BJ (cell line): ENCODE measurements at regions not wholly inside any gene's neighbourhood (a gene's known extent, or its start where the extent isn't known, plus 50 kb on each side); places are given as distances from the start of the nearest gene placed in this dataset.

Experiments
- CTCF ChIA-PET: fragments of 350-600 bp; formaldehyde crosslinking; extraction: SDS; loops from one replicate; lab custom pipeline; 2021; ENCODE audit warnings: antibody characterized with exemption, inconsistent platforms; lab: Yijun Ruan, JAX
- POLR2A ChIA-PET: fragments of 300-600 bp; sonication (Branson Sonifier 250); formaldehyde crosslinking; extraction: SDS; loops from one replicate; lab custom pipeline; 2021; ENCODE audit warnings: antibody characterized with exemption; lab: Charles Lee
- DNase-seq: peaks from one replicate; pipeline ENCODE4 v3.0.0-alpha.2; 2011; ENCODE audit warnings: low read depth
- H3K27me3 ChIP-seq: 2 replicates; pipeline ENCODE4 v1.6.0; 2011; ENCODE audit warnings: low read length; ENCODE audit not compliant: control insufficient read depth, insufficient read depth
- H3K36me3 ChIP-seq: 2 replicates; pipeline ENCODE4 v1.5.1; 2011; ENCODE audit warnings: low read length; ENCODE audit not compliant: control insufficient read depth, insufficient read depth
- H3K4me3 ChIP-seq: 2 replicates; pipeline ENCODE4 v1.5.1; 2011; ENCODE audit warnings: low read depth, mild to moderate bottlenecking, control low read depth, low read length
- TF ChIP-seq, protein P1 (sequence below): IDR thresholded peaks from 2 replicates; pipeline ENCODE4 v1.5.1; 2011; ENCODE audit warnings: low read depth, mild to moderate bottlenecking, control low read depth, inconsistent platforms, low read length, moderate library complexity; ENCODE audit not compliant: insufficient read depth

DNA sequence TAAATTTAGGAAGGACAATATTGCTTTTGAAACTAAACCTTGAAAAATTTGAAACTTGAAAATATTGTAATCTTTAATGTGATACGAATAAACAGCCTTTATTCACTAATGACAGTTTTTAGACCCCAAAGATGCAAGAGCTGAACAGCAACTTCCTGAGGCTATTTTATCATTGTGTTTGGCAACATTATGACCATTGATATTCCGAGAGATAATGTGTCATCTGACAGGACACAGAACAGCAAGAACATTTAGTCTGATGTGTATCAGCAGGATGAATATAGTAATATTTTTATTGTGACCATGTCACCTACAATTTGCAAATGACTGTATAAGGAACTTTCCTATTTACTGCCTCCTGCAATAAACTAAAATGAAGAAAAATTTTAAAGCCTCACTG lies 316.0 kb downstream of the ADAM29 start:
- Histone ChIP-seq H3K27me3 (no peaks in the 10 kb centered on the region), H3K36me3 (no peaks in the 10 kb centered on the region), H3K4me3 (no peak overlapping the region)
- ChIA-PET CTCF (no interaction called here), POLR2A (no interaction called here)
- TF ChIP-seq, protein P1, sequence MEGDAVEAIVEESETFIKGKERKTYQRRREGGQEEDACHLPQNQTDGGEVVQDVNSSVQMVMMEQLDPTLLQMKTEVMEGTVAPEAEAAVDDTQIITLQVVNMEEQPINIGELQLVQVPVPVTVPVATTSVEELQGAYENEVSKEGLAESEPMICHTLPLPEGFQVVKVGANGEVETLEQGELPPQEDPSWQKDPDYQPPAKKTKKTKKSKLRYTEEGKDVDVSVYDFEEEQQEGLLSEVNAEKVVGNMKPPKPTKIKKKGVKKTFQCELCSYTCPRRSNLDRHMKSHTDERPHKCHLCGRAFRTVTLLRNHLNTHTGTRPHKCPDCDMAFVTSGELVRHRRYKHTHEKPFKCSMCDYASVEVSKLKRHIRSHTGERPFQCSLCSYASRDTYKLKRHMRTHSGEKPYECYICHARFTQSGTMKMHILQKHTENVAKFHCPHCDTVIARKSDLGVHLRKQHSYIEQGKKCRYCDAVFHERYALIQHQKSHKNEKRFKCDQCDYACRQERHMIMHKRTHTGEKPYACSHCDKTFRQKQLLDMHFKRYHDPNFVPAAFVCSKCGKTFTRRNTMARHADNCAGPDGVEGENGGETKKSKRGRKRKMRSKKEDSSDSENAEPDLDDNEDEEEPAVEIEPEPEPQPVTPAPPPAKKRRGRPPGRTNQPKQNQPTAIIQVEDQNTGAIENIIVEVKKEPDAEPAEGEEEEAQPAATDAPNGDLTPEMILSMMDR = no peak
- DNase-seq = no peak

DNA sequence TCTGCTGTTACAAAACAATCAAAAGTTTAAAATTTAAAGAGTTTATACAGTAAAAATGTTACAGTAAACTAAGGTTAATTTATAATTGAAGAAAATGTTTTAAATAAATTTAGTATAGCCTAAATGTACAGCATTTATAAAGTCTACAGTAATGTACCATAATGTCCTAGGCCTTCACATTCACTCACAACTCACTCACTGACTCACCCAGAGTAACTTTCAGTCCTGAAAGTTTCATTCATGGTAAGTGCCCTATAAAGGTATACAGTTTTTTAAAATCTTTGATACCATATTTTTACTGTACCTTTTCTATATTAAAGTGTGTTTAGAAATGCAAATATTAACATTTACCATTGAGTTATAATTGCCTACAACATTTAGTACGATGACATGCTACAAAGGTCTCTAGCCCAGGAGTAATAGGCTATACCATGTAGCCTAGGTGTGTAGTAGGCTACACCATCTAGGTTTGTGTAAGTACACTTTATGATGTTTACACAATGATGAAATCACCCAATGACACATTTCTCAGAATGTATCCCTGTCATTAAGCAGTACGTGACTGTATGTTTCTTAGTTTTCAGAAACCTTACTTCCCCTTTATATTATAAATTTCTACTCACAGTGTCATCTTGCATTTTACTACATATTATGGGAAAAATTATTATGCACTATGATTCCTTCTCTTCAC lies 320.8 kb downstream of the ADAM29 start:
- POLR2A ChIA-PET = interaction anchor here (0.6 kb wide), 1 partner anchor 1028 kb away, joined by 3 read pairs; no protein-coding TSS in a partner anchor

DNA sequence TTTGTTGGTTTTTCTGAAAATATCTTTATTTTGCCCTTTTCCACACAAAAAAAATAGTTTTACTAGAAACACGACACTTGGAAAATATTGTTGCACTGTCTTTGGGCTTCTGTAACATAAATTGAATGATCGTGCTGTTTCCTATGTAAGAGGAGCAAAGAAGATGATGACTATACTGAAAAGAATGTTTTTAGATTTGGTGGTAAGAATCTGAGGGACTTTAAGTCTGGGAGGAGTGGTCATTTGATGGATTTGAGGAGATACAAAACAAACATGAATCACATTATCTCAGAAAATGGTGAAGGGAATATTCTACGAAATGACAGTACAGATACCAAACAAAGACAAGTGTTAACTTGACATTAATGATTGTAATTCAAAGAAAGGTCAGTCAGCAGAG lies 328.8 kb downstream of the ADAM29 start:
- CTCF ChIA-PET = no interaction called here
- no peak for DNase-seq
- H3K36me3 ChIP-seq = no peaks in the 10 kb centered on the region
- no peak overlapping the region for H3K4me3 ChIP-seq
- TF ChIP-seq, protein P1 = no peak
- no peaks in the 10 kb centered on the region for H3K27me3 ChIP-seq
- POLR2A ChIA-PET = no interaction called here

More for the DNA sequence above, 320.8 kb downstream of the ADAM29 start:
- CTCF ChIA-PET = no interaction called here
- DNase-seq = no peak
- TF ChIP-seq, protein P1 = no peak
- Histone ChIP-seq H3K4me3 (no peak overlapping the region), H3K36me3 (no peaks in the 10 kb centered on the region), H3K27me3 (no peaks in the 10 kb centered on the region)

DNA sequence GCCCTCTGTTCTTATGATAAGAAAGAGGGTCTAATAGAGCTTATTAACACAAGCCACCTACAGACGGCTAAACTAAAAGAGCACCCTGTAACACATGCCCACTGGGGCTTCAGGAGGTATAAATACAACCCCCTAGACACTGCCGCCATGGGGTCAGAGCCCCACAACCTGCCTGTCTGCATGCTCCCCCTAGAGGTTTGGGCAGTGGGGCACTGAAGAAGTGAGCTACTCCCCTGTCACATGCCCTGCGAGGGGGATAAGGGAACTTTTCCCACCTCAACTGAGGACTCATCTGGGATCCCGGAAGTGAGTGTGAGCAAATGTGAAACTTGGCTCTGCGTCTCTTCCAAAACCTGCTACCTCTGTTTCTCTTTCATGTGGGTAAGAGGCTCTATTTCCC lies 334.5 kb downstream of the ADAM29 start:
- TF ChIP-seq, protein P1 = no peak
- CTCF ChIA-PET = no interaction called here

DNA sequence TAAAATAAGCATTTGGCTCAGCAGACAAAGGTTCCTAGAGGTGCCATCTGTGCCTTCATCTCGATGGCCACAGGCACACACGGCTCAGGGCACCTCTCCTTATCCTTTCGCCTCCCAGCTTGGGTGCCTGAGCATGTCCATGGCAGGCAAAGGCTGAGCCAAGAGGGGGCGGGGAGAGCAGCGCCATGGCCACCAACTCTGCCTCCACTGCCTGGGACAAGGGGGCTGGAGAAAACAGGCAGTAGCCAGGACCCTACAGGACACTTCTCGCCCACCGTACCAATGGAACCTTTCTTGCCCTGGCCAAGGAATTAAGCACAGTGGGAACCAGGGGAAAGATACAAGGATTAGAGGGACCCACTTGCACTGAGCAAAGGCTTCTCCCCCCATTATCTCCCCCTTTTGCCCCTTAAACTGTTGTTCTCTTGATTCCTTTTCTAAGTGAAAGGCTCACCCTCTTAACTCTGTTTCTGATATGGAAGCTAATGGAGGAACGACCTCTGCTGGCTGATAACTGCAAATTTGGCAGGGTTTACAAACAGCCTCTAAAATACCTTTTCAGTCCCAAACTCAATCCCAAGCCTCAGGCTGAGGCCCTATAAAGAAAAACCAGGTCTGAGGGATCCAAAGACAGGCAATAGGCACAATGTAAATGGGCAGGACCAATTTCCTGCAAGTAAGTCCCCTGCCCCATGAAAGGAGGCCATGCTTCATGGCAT lies 335.2 kb downstream of the ADAM29 start:
- no peak for DNase-seq
- no peaks in the 10 kb centered on the region for H3K27me3 ChIP-seq
- ChIA-PET CTCF (no interaction called here), POLR2A (no interaction called here)
- H3K4me3 ChIP-seq = no peak overlapping the region
- no peaks in the 10 kb centered on the region for H3K36me3 ChIP-seq
- TF ChIP-seq, protein P1 = no peak

More for the DNA sequence above, 334.5 kb downstream of the ADAM29 start:
- H3K27me3 ChIP-seq = no peaks in the 10 kb centered on the region
- DNase-seq = no peak
- no peaks in the 10 kb centered on the region for H3K36me3 ChIP-seq
- H3K4me3 ChIP-seq = no peak overlapping the region
- POLR2A ChIA-PET = no interaction called here
